ENCODE measurements at regions not wholly inside any gene's neighbourhood (a gene's known extent, or its start where the extent isn't known, plus 50 kb on each side); places are given as distances from the start of the nearest gene placed in this dataset.

DNA sequence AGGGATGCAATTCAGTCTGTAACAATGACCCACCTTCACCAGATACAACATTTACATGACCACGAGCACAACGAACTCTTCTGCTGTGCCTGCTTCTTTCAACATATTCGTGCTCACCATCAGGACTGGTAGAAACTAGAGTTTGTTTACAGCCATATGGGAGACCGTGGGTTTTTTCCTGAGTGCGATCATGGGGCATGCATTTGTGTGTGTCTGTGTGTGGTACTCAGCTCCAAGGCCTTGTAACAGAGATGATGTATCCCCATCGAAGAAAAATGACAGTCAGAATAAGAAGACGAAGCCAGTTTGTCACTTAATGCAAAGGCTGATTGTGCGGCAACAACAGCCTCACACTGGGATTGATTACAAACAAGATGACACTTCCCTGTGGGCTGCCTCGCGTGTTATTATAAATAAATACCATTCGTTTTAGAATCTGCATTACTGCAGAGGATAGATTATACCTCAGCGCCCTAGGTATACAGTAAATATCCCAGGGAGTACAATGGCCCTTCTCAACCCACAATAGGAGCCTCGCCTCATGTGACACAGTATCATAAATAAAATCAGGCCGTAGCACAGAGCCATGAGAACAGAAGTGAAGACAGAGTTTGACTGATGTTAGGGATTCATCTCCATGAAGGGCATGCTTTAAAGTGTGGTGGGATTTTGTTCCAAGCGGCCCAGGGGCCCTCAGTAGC lies 97.3 kb upstream of the NOCT start:
- no peak for DNase-seq (ENCODE audit: extremely low spot score, unreplicated experiment)
- TF ChIP-seq, protein P1, sequence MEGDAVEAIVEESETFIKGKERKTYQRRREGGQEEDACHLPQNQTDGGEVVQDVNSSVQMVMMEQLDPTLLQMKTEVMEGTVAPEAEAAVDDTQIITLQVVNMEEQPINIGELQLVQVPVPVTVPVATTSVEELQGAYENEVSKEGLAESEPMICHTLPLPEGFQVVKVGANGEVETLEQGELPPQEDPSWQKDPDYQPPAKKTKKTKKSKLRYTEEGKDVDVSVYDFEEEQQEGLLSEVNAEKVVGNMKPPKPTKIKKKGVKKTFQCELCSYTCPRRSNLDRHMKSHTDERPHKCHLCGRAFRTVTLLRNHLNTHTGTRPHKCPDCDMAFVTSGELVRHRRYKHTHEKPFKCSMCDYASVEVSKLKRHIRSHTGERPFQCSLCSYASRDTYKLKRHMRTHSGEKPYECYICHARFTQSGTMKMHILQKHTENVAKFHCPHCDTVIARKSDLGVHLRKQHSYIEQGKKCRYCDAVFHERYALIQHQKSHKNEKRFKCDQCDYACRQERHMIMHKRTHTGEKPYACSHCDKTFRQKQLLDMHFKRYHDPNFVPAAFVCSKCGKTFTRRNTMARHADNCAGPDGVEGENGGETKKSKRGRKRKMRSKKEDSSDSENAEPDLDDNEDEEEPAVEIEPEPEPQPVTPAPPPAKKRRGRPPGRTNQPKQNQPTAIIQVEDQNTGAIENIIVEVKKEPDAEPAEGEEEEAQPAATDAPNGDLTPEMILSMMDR (IDR thresholded peaks at IDR 0.05) = no peak
- Mint-ChIP-seq H3K4me3 (ENCODE audit: unreplicated experiment) (no peak overlapping the region), H3K27me3 (ENCODE audit: unreplicated experiment) (peaks cover 7% of the 10 kb centered on the region), H3K4me1 (ENCODE audit: unreplicated experiment) (peaks cover 12% of the 10 kb centered on the region), H3K27ac (ENCODE audit: unreplicated experiment) (no peak overlapping the region), H3K36me3 (ENCODE audit: unreplicated experiment) (no peaks in the 10 kb centered on the region), H3K9me3 (ENCODE audit: unreplicated experiment) (no peaks in the 10 kb centered on the region)

DNA sequence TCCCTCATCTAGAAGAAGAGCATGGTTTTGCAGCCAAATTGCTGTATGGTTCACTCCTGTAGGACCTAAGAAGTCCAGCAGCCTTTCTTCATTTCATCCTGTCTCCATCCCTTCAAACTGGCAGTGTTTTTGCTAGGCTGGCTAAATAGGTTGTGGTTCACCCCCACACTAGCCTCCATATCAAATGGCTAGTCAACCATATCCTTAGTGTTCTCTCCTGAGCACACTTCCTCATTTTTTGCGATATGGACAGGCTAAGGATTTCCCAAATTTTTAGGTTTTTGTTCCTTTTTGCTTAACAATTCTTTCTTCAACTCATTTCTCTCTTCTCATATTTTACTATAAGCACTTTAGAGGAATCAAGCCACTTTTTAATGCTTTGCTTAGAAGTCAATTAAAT lies 98.8 kb upstream of the NOCT start:
- no peaks in the 10 kb centered on the region for H3K9me3 Mint-ChIP-seq (ENCODE audit: unreplicated experiment)

DNA sequence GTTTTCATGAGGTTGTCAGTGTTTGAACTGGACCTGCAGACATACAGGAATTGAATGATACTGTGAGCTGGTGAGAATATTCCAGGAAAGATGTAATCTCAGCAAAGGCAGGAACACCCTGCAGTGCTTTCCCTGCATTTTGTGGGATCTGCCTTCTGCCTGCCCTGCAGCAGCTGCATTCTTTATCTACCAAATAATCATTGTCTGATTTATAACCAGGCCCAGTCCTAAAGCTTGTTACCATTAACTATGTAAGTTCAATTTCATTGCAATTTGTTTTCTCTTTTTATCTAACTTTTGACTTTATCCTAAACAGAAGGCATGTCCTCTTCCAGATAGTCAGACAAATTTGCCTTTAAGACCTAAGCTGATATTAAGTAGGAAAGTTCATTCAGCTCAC lies 99.8 kb upstream of the NOCT start:
- no peaks in the 10 kb centered on the region for H3K9me3 Mint-ChIP-seq (ENCODE audit: unreplicated experiment)
- H3K27ac Mint-ChIP-seq (ENCODE audit: unreplicated experiment) = no peak overlapping the region
- H3K4me1 Mint-ChIP-seq (ENCODE audit: unreplicated experiment) = peaks cover 18% of the 10 kb centered on the region
- H3K4me3 Mint-ChIP-seq (ENCODE audit: unreplicated experiment) = no peak overlapping the region
- no peak for DNase-seq (ENCODE audit: extremely low spot score, unreplicated experiment)
- peaks cover 7% of the 10 kb centered on the region for H3K27me3 Mint-ChIP-seq (ENCODE audit: unreplicated experiment)
- TF ChIP-seq, protein P1 (IDR thresholded peaks at IDR 0.05) = no peak
- no peaks in the 10 kb centered on the region for H3K36me3 Mint-ChIP-seq (ENCODE audit: unreplicated experiment)

More for the DNA sequence above, 98.8 kb upstream of the NOCT start:
- H3K4me1 Mint-ChIP-seq (ENCODE audit: unreplicated experiment) = peaks cover 12% of the 10 kb centered on the region
- peaks cover 7% of the 10 kb centered on the region for H3K27me3 Mint-ChIP-seq (ENCODE audit: unreplicated experiment)
- DNase-seq (ENCODE audit: extremely low spot score, unreplicated experiment) = no peak
- no peaks in the 10 kb centered on the region for H3K36me3 Mint-ChIP-seq (ENCODE audit: unreplicated experiment)
- TF ChIP-seq, protein P1 (IDR thresholded peaks at IDR 0.05) = no peak
- no peak overlapping the region for H3K27ac Mint-ChIP-seq (ENCODE audit: unreplicated experiment)
- H3K4me3 Mint-ChIP-seq (ENCODE audit: unreplicated experiment) = no peak overlapping the region

DNA sequence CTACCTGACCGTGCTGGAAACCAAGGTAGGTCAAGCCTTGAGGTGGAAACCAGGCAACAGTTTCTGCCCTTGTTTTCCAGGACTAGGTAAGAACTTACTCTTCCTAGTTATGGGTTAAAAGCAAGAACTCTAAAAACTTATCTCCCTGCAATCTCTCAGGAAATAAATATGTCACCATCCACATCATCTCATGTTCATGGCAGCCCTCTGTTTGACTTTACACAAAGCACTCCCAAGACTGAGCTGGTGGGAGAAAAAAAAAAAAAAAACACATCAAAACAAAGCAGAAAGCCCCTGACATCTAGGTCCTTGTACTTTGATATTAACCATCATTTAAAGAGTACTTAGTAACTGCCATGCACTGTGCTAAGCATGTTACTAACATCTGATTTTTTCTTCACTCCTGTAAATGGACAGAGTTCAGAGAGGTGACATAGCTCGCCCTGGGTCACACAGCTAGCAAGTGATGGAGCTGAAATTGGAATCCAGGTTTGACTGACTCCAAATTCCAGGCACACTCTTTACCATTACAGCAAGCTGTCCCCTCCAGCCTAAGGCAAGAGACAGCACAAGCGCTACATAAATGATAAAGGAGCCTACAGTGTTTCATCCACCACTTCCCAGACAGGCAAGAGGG lies 102.8 kb upstream of the NOCT start:
- Mint-ChIP-seq H3K4me3 (ENCODE audit: unreplicated experiment) (no peak overlapping the region), H3K4me1 (ENCODE audit: unreplicated experiment) (peaks cover 14% of the 10 kb centered on the region), H3K27ac (ENCODE audit: unreplicated experiment) (peak overlapping the region; percentile 52), H3K9me3 (ENCODE audit: unreplicated experiment) (no peaks in the 10 kb centered on the region), H3K36me3 (ENCODE audit: unreplicated experiment) (no peaks in the 10 kb centered on the region), H3K27me3 (ENCODE audit: unreplicated experiment) (no peaks in the 10 kb centered on the region)
- DNase-seq (ENCODE audit: extremely low spot score, unreplicated experiment) = no peak
- TF ChIP-seq, protein P1 (IDR thresholded peaks at IDR 0.05) = no peak

DNA sequence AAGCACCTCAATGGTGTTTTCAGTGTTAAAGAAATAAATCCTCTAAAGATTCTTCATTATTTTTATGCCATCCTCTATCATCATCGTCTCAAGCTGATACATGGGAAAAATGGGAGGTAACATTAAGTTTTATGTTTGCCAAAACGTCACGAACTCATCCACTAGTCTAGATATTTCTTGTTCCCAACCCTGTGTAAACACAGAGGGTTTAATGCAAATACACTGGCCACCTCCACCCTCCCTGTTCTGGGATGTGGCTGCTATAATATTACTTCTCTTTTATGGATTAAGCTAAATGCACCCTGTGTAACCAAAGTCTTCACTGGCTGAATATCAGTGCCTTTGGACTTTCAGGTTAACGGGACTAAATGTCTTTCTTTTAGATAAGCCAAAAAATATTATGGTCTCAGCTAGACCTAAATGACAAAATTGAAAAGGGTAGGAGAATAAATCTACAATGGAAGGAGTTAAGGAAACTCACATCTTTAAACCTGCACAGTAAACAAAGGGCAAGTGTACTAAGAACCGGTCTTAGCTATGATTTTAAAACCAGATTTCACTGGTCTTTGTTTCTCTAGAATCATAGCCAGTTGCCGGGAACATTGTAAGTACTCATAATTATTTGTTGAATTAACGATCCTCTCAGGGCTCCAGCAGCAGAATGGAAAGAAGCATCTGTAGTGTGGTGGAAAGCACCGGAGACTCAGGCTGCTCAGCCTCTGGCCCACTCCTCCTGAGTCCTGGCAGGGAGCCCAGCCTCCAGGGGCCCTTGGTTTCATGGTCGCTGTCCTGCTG lies 103.5 kb upstream of the NOCT start:
- Mint-ChIP-seq H3K9me3 (ENCODE audit: unreplicated experiment) (no peaks in the 10 kb centered on the region), H3K27me3 (ENCODE audit: unreplicated experiment) (no peaks in the 10 kb centered on the region), H3K27ac (ENCODE audit: unreplicated experiment) (peak overlapping the region; percentile 52), H3K36me3 (ENCODE audit: unreplicated experiment) (no peaks in the 10 kb centered on the region), H3K4me1 (ENCODE audit: unreplicated experiment) (peaks cover 14% of the 10 kb centered on the region), H3K4me3 (ENCODE audit: unreplicated experiment) (no peak overlapping the region)
- no peak for DNase-seq (ENCODE audit: extremely low spot score, unreplicated experiment)
- TF ChIP-seq, protein P1 (IDR thresholded peaks at IDR 0.05) = no peak
